Pancreas (tissue), 10 donors: ENCODE measurements at regions not wholly inside any gene's neighbourhood (a gene's known extent, or its start where the extent isn't known, plus 50 kb on each side); places are given as distances from the start of the nearest gene placed in this dataset.

Experiments
- ATAC-seq, 4 donors: fragments of 200-7000 bp; cut with Tn5 transposase; one replicate each; pipeline versions ENCODE4 v1.8.0 to v1.9.1; 2020; ENCODE audit warnings: mild to moderate bottlenecking in 4 of 4, moderate library complexity in 4 of 4
- DNase-seq, 6 donors: peaks; one replicate each; pipeline ENCODE4 v3.0.0-alpha.2; 2020
- FAIRE-seq: peaks from 2 replicates; lab custom pipeline; 2012; peaks lifted over from hg19 to GRCh38; lab: Jason Lieb, UNC
- H3K27ac ChIP-seq, 4 donors: fragments of 200-600 bp; sonication (generic); 1 replicate in 3 of 4; 2 replicates in 1 of 4; pipeline versions ENCODE4 v1.5.0 to v1.8.0; 2020
- H3K27me3 ChIP-seq, 4 donors: fragments of 200-600 bp; one replicate each; pipeline ENCODE4 v1.8.0; 2021
- H3K36me3 ChIP-seq, 3 donors: fragments of 200-600 bp; sonication (generic) in 1 of 3; one replicate each; pipeline versions ENCODE4 v1.5.0 to v1.8.0; 2020 to 2021
- H3K4me1 ChIP-seq, 3 donors: fragments of 200-600 bp; one replicate each; pipeline ENCODE4 v1.8.0; 2021
- H3K4me3 ChIP-seq, 4 donors: fragments of 200-600 bp; sonication (generic) in 2 of 4; one replicate each; pipeline versions ENCODE4 v1.5.0 to v1.8.0; 2020 to 2021
- H3K9me3 ChIP-seq, 4 donors: fragments of 200-600 bp; one replicate each; pipeline ENCODE4 v1.8.0; 2021
- CTCF ChIP-seq, 4 donors: fragments of 200-600 bp; sonication (generic) in 3 of 4; IDR thresholded peaks; one replicate each; pipeline versions ENCODE4 v1.5.0 to v1.8.0; 2021; ENCODE audit warnings: antibody characterized with exemption in 4 of 4
- WGBS, 2 donors: extraction: QIAGEN DNeasy Blood & Tissue Kit; methylation state at CpG; one replicate each; pipeline ENCODE4 v1.1.7; 2013; 5-methylcytosine and 5-hydroxymethylcytosine counted together
- intact Hi-C, 3 donors: fragments of 100-400 bp; cut with DNase I; formaldehyde crosslinking; loops; one replicate each; pipeline versions ENCODE4 v1.11.1 to v1.14.2; 2022
- donor health status: healthy with polysubstance abuse.
- donor health status: DM: no; HTN: no; CAD: no; lungs with moderate emphysema.
- donor health status: DM: no; HTN: no; CAD: no.
- donor health status: control.
- donor health status: control.
- donor health status: Bipolar disorder and iron deficiency.
- donor health status: DM: yes; HTN: yes; CAD: no.
- donor health status: DM: no; HTN: no; CAD: no.
- donor health status: DM: no; HTN: no; CAD: no.
- donor health status: DM: yes; HTN: yes; CAD: no.

GRCh38 chr1:213371847-213372619 is 321.0 kb downstream of the RPS6KC1 start:
- no peak for ATAC-seq

GRCh38 chr1:213374369-213374768 is 323.3 kb downstream of the RPS6KC1 start:
- no peak for FAIRE-seq
- Histone ChIP-seq H3K27me3 (no peaks in the 10 kb centered on the region), H3K27ac (no peak overlapping the region), H3K9me3 (no peaks in the 10 kb centered on the region), H3K4me3 (no peak overlapping the region), H3K4me1 (no peaks in the 10 kb centered on the region), H3K36me3 (no peaks in the 10 kb centered on the region)
- TF ChIP-seq CTCF (IDR thresholded peaks at IDR 0.05), result peak; percentile 68 to 87 (median 82)
- peak; percentile 51 to 93 (median 72) for DNase-seq
- peak; percentile 80 to 93 (median 92) for ATAC-seq
- intact Hi-C loops, result loop anchor here in 1 of 3 donors (10.0 kb wide), 1 partner anchor 740 kb away; no protein-coding TSS in a partner anchor
- 28 to 31% methylated on average over 5 of the region's 5 CpGs for WGBS, 2 donors

More at GRCh38 chr1:213371847-213372619, 321.0 kb downstream of the RPS6KC1 start:
- Histone ChIP-seq H3K9me3 (no peaks in the 10 kb centered on the region), H3K27ac (no peak overlapping the region), H3K4me1 (no peaks in the 10 kb centered on the region), H3K4me3 (no peak overlapping the region), H3K36me3 (no peaks in the 10 kb centered on the region), H3K27me3 (no peaks in the 10 kb centered on the region)
- no peak for DNase-seq
- no peak for FAIRE-seq
- 71% methylated on average over 9 of the region's 9 CpGs for WGBS, 2 donors
- intact Hi-C loops, result loop anchor here in 1 of 3 donors (10.0 kb wide), 1 partner anchor 743 kb away; no protein-coding TSS in a partner anchor
- no peak for TF ChIP-seq CTCF (IDR thresholded peaks at IDR 0.05)

GRCh38 chr1:213375002-213375401 is 324.0 kb downstream of the RPS6KC1 start:
- intact Hi-C loops, result loop anchor here in 1 of 3 donors (10.0 kb wide), 1 partner anchor 740 kb away; no protein-coding TSS in a partner anchor
- FAIRE-seq, result peak; percentile 13
- 80 to 91% methylated on average over 4 of the region's 4 CpGs for WGBS, 2 donors
- no peak for DNase-seq
- H3K4me1 ChIP-seq, result no peaks in the 10 kb centered on the region
- no peak overlapping the region for H3K4me3 ChIP-seq
- TF ChIP-seq CTCF (IDR thresholded peaks at IDR 0.05), result no peak
- no peak overlapping the region for H3K27ac ChIP-seq
- ATAC-seq, result no peak
- H3K36me3 ChIP-seq, result no peaks in the 10 kb centered on the region
- H3K9me3 ChIP-seq, result no peaks in the 10 kb centered on the region
- no peaks in the 10 kb centered on the region for H3K27me3 ChIP-seq

- Histone ChIP-seq H3K4me1 (no peaks in the 10 kb centered on the region), H3K27me3 (no peaks in the 10 kb centered on the region), H3K27ac (peak overlapping the region in 2 of 4 donors; percentile 46 to 52), H3K4me3 (no peak overlapping the region), H3K9me3 (no peaks in the 10 kb centered on the region), H3K36me3 (no peaks in the 10 kb centered on the region)
- FAIRE-seq (no peak), ATAC-seq (peak in 2 of 4 donors; percentile 29 to 41), DNase-seq (no peak)
- TF ChIP-seq CTCF (IDR thresholded peaks at IDR 0.05), result no peak
- intact Hi-C loops, result loop anchor here in 1 of 3 donors (10.0 kb wide), 1 partner anchor 738 kb away; no protein-coding TSS in a partner anchor
- WGBS, 2 donors, result 44 to 52% methylated on average over 8 of the region's 8 CpGs
Observed at GRCh38 chr1:213376862-213377372, 325.9 kb downstream of the RPS6KC1 start.
